ENCODE measurements at regions not wholly inside any gene's neighbourhood (a gene's known extent, or its start where the extent isn't known, plus 50 kb on each side); places are given as distances from the start of the nearest gene placed in this dataset.

- Histone ChIP-seq H3K27me3 (ENCODE audit: control insufficient read depth, insufficient read depth, low read length) (no peaks in the 10 kb centered on the region), H4K20me1 (ENCODE audit: control insufficient read depth, extremely low read depth, insufficient read depth, low read length) (no peaks in the 10 kb centered on the region), H3K27ac (ENCODE audit: insufficient read depth, low read length) (no peak overlapping the region), H2AFZ (ENCODE audit: low read length) (no peak overlapping the region), H3K36me3 (ENCODE audit: control insufficient read depth, insufficient read depth, low read length) (no peaks in the 10 kb centered on the region), H3K9me3 (ENCODE audit: control insufficient read depth, insufficient read depth, low read depth, low read length) (no peaks in the 10 kb centered on the region), H3K9ac (ENCODE audit: insufficient read depth, low read length) (no peak overlapping the region), H3K4me3 (replicated peaks in 1 of 4; ENCODE audit: control extremely low read depth in 1 of 4, insufficient read depth in 1 of 4, low read depth in 3 of 4, low read length in 4 of 4) (no peak overlapping the region), H3K79me2 (ENCODE audit: control insufficient read depth, insufficient read depth, low read length) (no peaks in the 10 kb centered on the region), H3K4me2 (ENCODE audit: extremely low read depth, insufficient read depth, low read length) (no peak overlapping the region), H3K4me1 (ENCODE audit: control insufficient read depth, extremely low read depth, insufficient read depth, low read length) (no peaks in the 10 kb centered on the region)
- DNase-seq (ENCODE audit: low read depth in 2 of 2) = no peak
- TF ChIP-seq EZH2 (IDR thresholded peaks at IDR 0.05; ENCODE audit: low read length, missing control alignments) = no peak
- TF ChIP-seq CTCF (conservative IDR thresholded peaks at IDR 0.05 in 1 of 2, IDR thresholded peaks at IDR 0.05 in 1 of 2; ENCODE audit: low read depth in 1 of 2, low read length in 2 of 2) = no peak
Observed at GRCh38 chr7:16106869-16107268, 314.5 kb downstream of the CRPPA start.

GRCh38 chr7:16106300-16106699 lies 315.0 kb downstream of the CRPPA start:
- Histone ChIP-seq H3K27ac (ENCODE audit: insufficient read depth, low read length) (no peak overlapping the region), H3K9ac (ENCODE audit: insufficient read depth, low read length) (no peak overlapping the region), H4K20me1 (ENCODE audit: control insufficient read depth, extremely low read depth, insufficient read depth, low read length) (no peaks in the 10 kb centered on the region), H3K36me3 (ENCODE audit: control insufficient read depth, insufficient read depth, low read length) (no peaks in the 10 kb centered on the region), H3K4me3 (replicated peaks in 1 of 4; ENCODE audit: control extremely low read depth in 1 of 4, insufficient read depth in 1 of 4, low read depth in 3 of 4, low read length in 4 of 4) (no peak overlapping the region), H2AFZ (ENCODE audit: low read length) (no peak overlapping the region), H3K4me1 (ENCODE audit: control insufficient read depth, extremely low read depth, insufficient read depth, low read length) (no peaks in the 10 kb centered on the region), H3K9me3 (ENCODE audit: control insufficient read depth, insufficient read depth, low read depth, low read length) (no peaks in the 10 kb centered on the region), H3K4me2 (ENCODE audit: extremely low read depth, insufficient read depth, low read length) (no peak overlapping the region), H3K27me3 (ENCODE audit: control insufficient read depth, insufficient read depth, low read length) (no peaks in the 10 kb centered on the region), H3K79me2 (ENCODE audit: control insufficient read depth, insufficient read depth, low read length) (no peaks in the 10 kb centered on the region)
- no peak for DNase-seq (ENCODE audit: low read depth in 2 of 2)
- TF ChIP-seq CTCF (conservative IDR thresholded peaks at IDR 0.05 in 1 of 2, IDR thresholded peaks at IDR 0.05 in 1 of 2; ENCODE audit: low read depth in 1 of 2, low read length in 2 of 2) = no peak
- no peak for TF ChIP-seq EZH2 (IDR thresholded peaks at IDR 0.05; ENCODE audit: low read length, missing control alignments)

- Histone ChIP-seq H2AFZ (ENCODE audit: low read length) (no peak overlapping the region), H3K79me2 (ENCODE audit: control insufficient read depth, insufficient read depth, low read length) (no peaks in the 10 kb centered on the region), H3K36me3 (ENCODE audit: control insufficient read depth, insufficient read depth, low read length) (no peaks in the 10 kb centered on the region), H3K9ac (ENCODE audit: insufficient read depth, low read length) (no peak overlapping the region), H4K20me1 (ENCODE audit: control insufficient read depth, extremely low read depth, insufficient read depth, low read length) (no peaks in the 10 kb centered on the region), H3K9me3 (ENCODE audit: control insufficient read depth, insufficient read depth, low read depth, low read length) (no peaks in the 10 kb centered on the region), H3K27ac (ENCODE audit: insufficient read depth, low read length) (no peak overlapping the region), H3K4me3 (replicated peaks in 1 of 4; ENCODE audit: control extremely low read depth in 1 of 4, insufficient read depth in 1 of 4, low read depth in 3 of 4, low read length in 4 of 4) (no peak overlapping the region), H3K4me1 (ENCODE audit: control insufficient read depth, extremely low read depth, insufficient read depth, low read length) (no peaks in the 10 kb centered on the region), H3K4me2 (ENCODE audit: extremely low read depth, insufficient read depth, low read length) (no peak overlapping the region), H3K27me3 (ENCODE audit: control insufficient read depth, insufficient read depth, low read length) (no peaks in the 10 kb centered on the region)
- TF ChIP-seq CTCF (conservative IDR thresholded peaks at IDR 0.05 in 1 of 2, IDR thresholded peaks at IDR 0.05 in 1 of 2; ENCODE audit: low read depth in 1 of 2, low read length in 2 of 2) (no peak), EZH2 (IDR thresholded peaks at IDR 0.05; ENCODE audit: low read length, missing control alignments) (no peak)
- DNase-seq (ENCODE audit: low read depth in 2 of 2) = no peak
Observed at GRCh38 chr7:16099302-16099849, 322.0 kb downstream of the CRPPA start.
